ENCODE measurements at regions not wholly inside any gene's neighbourhood (a gene's known extent, or its start where the extent isn't known, plus 50 kb on each side); places are given as distances from the start of the nearest gene placed in this dataset.

DNA sequence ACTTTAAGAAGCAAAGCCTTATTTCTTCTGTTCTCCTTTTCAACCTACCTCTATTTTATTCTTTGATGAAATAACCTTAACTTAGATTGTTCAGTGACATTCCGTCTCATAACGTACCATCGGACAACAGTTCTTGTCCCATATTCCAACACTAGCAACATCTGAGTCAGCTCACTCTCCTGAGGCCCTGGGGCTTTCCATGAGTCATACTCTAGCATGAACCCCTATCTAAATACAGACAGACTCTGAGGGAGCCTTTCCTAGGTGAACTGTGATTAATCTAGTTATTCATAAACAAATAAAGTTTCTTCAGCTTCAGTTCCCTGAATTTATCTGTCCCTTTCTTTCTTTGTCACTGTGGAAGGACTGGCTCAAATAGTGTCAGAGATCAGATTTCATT, 168.7 kb upstream of the LYZL1 start:
- no peak overlapping the region for H3K4me3 Mint-ChIP-seq
- peaks cover 2% of the 10 kb centered on the region for H3K27me3 Mint-ChIP-seq (ENCODE audit: low read depth)
- H3K27ac Mint-ChIP-seq (ENCODE audit: unreplicated experiment): peak overlapping the region; percentile 52
- DNase-seq (ENCODE audit: low read depth, low spot score): no peak
- TF ChIP-seq, protein P1, sequence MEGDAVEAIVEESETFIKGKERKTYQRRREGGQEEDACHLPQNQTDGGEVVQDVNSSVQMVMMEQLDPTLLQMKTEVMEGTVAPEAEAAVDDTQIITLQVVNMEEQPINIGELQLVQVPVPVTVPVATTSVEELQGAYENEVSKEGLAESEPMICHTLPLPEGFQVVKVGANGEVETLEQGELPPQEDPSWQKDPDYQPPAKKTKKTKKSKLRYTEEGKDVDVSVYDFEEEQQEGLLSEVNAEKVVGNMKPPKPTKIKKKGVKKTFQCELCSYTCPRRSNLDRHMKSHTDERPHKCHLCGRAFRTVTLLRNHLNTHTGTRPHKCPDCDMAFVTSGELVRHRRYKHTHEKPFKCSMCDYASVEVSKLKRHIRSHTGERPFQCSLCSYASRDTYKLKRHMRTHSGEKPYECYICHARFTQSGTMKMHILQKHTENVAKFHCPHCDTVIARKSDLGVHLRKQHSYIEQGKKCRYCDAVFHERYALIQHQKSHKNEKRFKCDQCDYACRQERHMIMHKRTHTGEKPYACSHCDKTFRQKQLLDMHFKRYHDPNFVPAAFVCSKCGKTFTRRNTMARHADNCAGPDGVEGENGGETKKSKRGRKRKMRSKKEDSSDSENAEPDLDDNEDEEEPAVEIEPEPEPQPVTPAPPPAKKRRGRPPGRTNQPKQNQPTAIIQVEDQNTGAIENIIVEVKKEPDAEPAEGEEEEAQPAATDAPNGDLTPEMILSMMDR (conservative IDR thresholded peaks at IDR 0.05): no peak
- peaks cover 5% of the 10 kb centered on the region for H3K4me1 Mint-ChIP-seq
- peaks cover 16% of the 10 kb centered on the region for H3K9me3 Mint-ChIP-seq
- peaks cover 7% of the 10 kb centered on the region for H3K36me3 Mint-ChIP-seq (ENCODE audit: low read depth)

DNA sequence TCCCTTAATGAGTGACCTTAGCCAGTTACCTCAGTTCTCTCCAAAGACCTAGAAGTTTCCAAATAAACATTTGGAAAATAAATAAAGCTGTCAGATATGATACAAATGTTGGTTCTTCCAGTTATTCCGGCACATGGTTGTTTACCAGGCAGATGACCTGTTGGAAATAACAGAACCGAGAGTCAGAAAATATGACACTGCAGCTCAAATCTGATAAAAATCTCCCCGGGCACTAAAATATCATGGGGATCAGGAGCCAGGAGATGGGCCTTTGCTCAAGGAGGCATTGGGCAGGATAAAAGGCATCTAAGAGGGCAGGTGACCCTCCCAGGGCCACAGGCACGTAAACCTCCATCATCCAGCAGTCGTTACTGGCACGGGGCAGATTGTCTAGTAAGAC, 164.0 kb upstream of the LYZL1 start:
- Mint-ChIP-seq H3K27me3 (ENCODE audit: low read depth) (no peaks in the 10 kb centered on the region), H3K4me1 (peaks cover 21% of the 10 kb centered on the region), H3K27ac (ENCODE audit: unreplicated experiment) (no peak overlapping the region), H3K4me3 (no peak overlapping the region), H3K36me3 (ENCODE audit: low read depth) (no peaks in the 10 kb centered on the region), H3K9me3 (no peaks in the 10 kb centered on the region)
- TF ChIP-seq, protein P1 (conservative IDR thresholded peaks at IDR 0.05): no peak
- no peak for DNase-seq (ENCODE audit: low read depth, low spot score)

- H3K9me3 Mint-ChIP-seq: peaks cover 2% of the 10 kb centered on the region
- no peaks in the 10 kb centered on the region for H3K27me3 Mint-ChIP-seq (ENCODE audit: low read depth)
- peaks cover 18% of the 10 kb centered on the region for H3K4me1 Mint-ChIP-seq
- DNase-seq (ENCODE audit: low read depth, low spot score): no peak
- TF ChIP-seq, protein P1 (conservative IDR thresholded peaks at IDR 0.05): no peak
- H3K36me3 Mint-ChIP-seq (ENCODE audit: low read depth): no peaks in the 10 kb centered on the region
- no peak overlapping the region for H3K4me3 Mint-ChIP-seq
- no peak overlapping the region for H3K27ac Mint-ChIP-seq (ENCODE audit: unreplicated experiment)
These were observed 161.7 kb upstream of the LYZL1 start for GRCh38 chr10:29127037-29127700.

- peaks cover 2% of the 10 kb centered on the region for H3K9me3 Mint-ChIP-seq
- no peak for DNase-seq (ENCODE audit: low read depth, low spot score)
These were observed 161.1 kb upstream of the LYZL1 start for GRCh38 chr10:29127731-29128130.

GRCh38 chr10:29130190-29130673, 158.6 kb upstream of the LYZL1 start:
- Mint-ChIP-seq H3K27ac (ENCODE audit: unreplicated experiment) (no peak overlapping the region), H3K4me1 (peaks cover 30% of the 10 kb centered on the region), H3K4me3 (no peak overlapping the region), H3K27me3 (ENCODE audit: low read depth) (no peaks in the 10 kb centered on the region), H3K9me3 (peaks cover 2% of the 10 kb centered on the region), H3K36me3 (ENCODE audit: low read depth) (no peaks in the 10 kb centered on the region)
- TF ChIP-seq, protein P1 (conservative IDR thresholded peaks at IDR 0.05): peak; percentile 72
- DNase-seq (ENCODE audit: low read depth, low spot score): no peak

More at GRCh38 chr10:29127731-29128130, 161.1 kb upstream of the LYZL1 start:
- no peak overlapping the region for H3K4me3 Mint-ChIP-seq
- H3K36me3 Mint-ChIP-seq (ENCODE audit: low read depth): no peaks in the 10 kb centered on the region
- TF ChIP-seq, protein P1 (conservative IDR thresholded peaks at IDR 0.05): no peak
- H3K27me3 Mint-ChIP-seq (ENCODE audit: low read depth): no peaks in the 10 kb centered on the region
- peaks cover 24% of the 10 kb centered on the region for H3K4me1 Mint-ChIP-seq
- no peak overlapping the region for H3K27ac Mint-ChIP-seq (ENCODE audit: unreplicated experiment)

Measured in neural crest cell (in vitro differentiated cells).